ENCODE measurements at regions not wholly inside any gene's neighbourhood (a gene's known extent, or its start where the extent isn't known, plus 50 kb on each side); places are given as distances from the start of the nearest gene placed in this dataset.

DNA sequence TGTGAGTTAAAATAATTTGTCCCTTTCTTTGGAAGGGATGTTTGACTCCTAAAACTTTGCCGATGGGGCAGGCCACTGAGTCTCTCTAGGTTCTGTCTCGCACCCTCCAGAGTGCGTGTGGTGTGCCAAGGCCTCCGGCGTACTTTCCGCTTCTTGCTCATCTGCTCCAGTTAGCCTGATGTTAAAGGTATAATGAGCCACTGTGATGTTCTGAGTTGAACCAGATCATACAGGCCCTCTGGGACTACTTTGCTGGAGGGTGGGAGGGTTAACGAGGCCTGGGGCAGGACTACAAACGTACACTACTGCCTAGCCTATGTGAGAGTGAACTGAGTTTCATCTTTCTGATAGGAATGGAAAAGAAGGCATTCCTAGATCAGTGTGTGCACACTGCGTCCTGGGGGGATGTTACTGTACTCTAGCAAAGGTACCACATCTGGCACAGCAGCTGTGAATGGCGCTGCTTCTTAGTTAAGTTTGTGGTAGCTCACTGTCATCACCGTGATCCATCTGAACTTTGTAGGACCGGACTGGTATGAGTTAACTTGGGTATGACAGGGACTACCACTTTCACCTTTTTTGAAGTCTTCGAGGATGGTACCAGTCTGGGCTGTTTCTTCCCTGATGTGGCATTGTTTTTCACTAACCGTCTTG lies 60.2 kb downstream of the RGS12 start:
- Histone ChIP-seq H3K27me3 (no peaks in the 10 kb centered on the region), H3K36me3 (no peaks in the 10 kb centered on the region), H3K4me1 (no peaks in the 10 kb centered on the region), H3K4me3 (no peak overlapping the region), H3K9me3 (no peaks in the 10 kb centered on the region), H3K27ac (no peak overlapping the region)
- 92% methylated on average over 7 to 10 of the region's 14 CpGs for whole genome bisulfite sequencing, 2 donors (ENCODE audit: low coverage in 1 of 2)
- TF ChIP-seq POLR2AphosphoS5 (IDR thresholded peaks at IDR 0.05): no peak
- TF ChIP-seq POLR2A (IDR thresholded peaks at IDR 0.05): no peak
- no peak for TF ChIP-seq EP300 (IDR thresholded peaks at IDR 0.05)
- TF ChIP-seq CTCF (IDR thresholded peaks at IDR 0.05): no peak
- no peak for ATAC-seq

GRCh38 chr4:3353752-3354454 lies 61.1 kb downstream of the RGS12 start:
- no peak for ATAC-seq
- no peak overlapping the region for H3K4me3 ChIP-seq
- no peaks in the 10 kb centered on the region for H3K27me3 ChIP-seq
- no peaks in the 10 kb centered on the region for H3K4me1 ChIP-seq
- no peak overlapping the region for H3K27ac ChIP-seq
- TF ChIP-seq EP300 (IDR thresholded peaks at IDR 0.05) (no peak), CTCF (IDR thresholded peaks at IDR 0.05) (no peak), POLR2AphosphoS5 (IDR thresholded peaks at IDR 0.05) (no peak), POLR2A (IDR thresholded peaks at IDR 0.05) (no peak)
- 83 to 90% methylated on average over 3 to 4 of the region's 4 CpGs for WGBS, 2 donors (ENCODE audit: low coverage in 1 of 2)
- H3K36me3 ChIP-seq: no peaks in the 10 kb centered on the region
- H3K9me3 ChIP-seq: no peaks in the 10 kb centered on the region

- WGBS, 2 donors (ENCODE audit: low coverage in 1 of 2): 80 to 83% methylated on average over 1 to 4 of the region's 4 CpGs
- no peak overlapping the region for H3K4me3 ChIP-seq
- no peak for TF ChIP-seq POLR2A (IDR thresholded peaks at IDR 0.05)
- TF ChIP-seq CTCF (IDR thresholded peaks at IDR 0.05): no peak
- TF ChIP-seq POLR2AphosphoS5 (IDR thresholded peaks at IDR 0.05): no peak
- TF ChIP-seq EP300 (IDR thresholded peaks at IDR 0.05): no peak
- no peaks in the 10 kb centered on the region for H3K4me1 ChIP-seq
- no peaks in the 10 kb centered on the region for H3K9me3 ChIP-seq
- no peak for ATAC-seq
- H3K27ac ChIP-seq: no peak overlapping the region
- H3K27me3 ChIP-seq: no peaks in the 10 kb centered on the region
- H3K36me3 ChIP-seq: no peaks in the 10 kb centered on the region
These were observed 61.6 kb downstream of the RGS12 start for GRCh38 chr4:3354455-3354811.

DNA sequence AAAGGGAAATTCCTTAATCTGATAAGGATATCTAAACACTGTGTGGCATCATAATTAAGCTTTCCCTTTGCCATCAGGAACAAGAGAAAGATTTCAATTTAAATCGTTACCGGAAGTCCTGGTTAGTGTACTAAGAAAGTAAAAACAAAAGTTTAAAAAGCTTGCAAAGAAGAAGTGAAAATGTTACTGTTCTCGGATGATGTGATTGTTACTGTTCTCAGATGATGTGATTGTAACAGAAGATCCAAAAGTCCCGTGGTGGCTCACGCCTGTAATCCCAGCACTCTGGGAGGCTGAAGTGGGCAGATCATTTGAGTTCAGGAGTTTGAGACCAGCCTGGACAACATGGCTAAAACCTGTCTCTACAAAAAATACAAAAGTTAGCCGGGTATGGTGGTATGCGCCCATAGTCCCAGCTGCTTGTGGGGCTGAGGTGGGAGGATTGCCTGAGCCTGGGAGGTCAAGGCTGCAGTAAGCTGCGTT lies 62.5 kb downstream of the RGS12 start:
- ATAC-seq: no peak
- H3K4me3 ChIP-seq: no peak overlapping the region

More for the DNA sequence above, 62.5 kb downstream of the RGS12 start:
- 79% methylated on average over 5 to 8 of the region's 8 CpGs for WGBS, 2 donors (ENCODE audit: low coverage in 1 of 2)
- Histone ChIP-seq H3K27ac (no peak overlapping the region), H3K27me3 (no peaks in the 10 kb centered on the region), H3K36me3 (no peaks in the 10 kb centered on the region), H3K4me1 (no peaks in the 10 kb centered on the region), H3K9me3 (no peaks in the 10 kb centered on the region)
- TF ChIP-seq EP300 (IDR thresholded peaks at IDR 0.05) (no peak), CTCF (IDR thresholded peaks at IDR 0.05) (no peak)
